Liver (tissue), 3 donors: ENCODE measurements at regions not wholly inside any gene's neighbourhood (a gene's known extent, or its start where the extent isn't known, plus 50 kb on each side); places are given as distances from the start of the nearest gene placed in this dataset.

ENCODE experiments used
- FOXA1 ChIP-seq: IDR thresholded peaks from 2 replicates; pipeline ENCODE4 v1.6.1; 2016; ENCODE audit warnings: antibody characterized with exemption
- GABPA ChIP-seq, 2 donors: IDR thresholded peaks in 1 of 2; conservative IDR thresholded peaks in 1 of 2; 2 replicates each; pipeline ENCODE4 v1.6.1; 2016; ENCODE audit warnings: antibody characterized with exemption in 2 of 2, mild to moderate bottlenecking in 1 of 2, moderate library complexity in 1 of 2
- RAD21 ChIP-seq, 2 donors: IDR thresholded peaks; 2 replicates each; pipeline ENCODE4 v1.6.1; 2016; ENCODE audit warnings: antibody characterized with exemption in 2 of 2, mild to moderate bottlenecking in 2 of 2
- REST ChIP-seq: IDR thresholded peaks from 2 replicates; pipeline ENCODE4 v1.6.1; 2016; ENCODE audit warnings: antibody characterized with exemption, mild to moderate bottlenecking
- YY1 ChIP-seq: IDR thresholded peaks from 2 replicates; pipeline ENCODE4 v1.6.1; 2016; ENCODE audit warnings: antibody characterized with exemption, mild to moderate bottlenecking
- TF ChIP-seq, protein P1 (sequence below): fragments of 150-350 bp; IDR thresholded peaks from 2 replicates; pipeline ENCODE4 v1.5.1; 2017; ENCODE audit warnings: improper control_type of control experiment, low read depth, low read length; ENCODE audit not compliant: missing input control
- TF ChIP-seq, protein P2 (sequence below): IDR thresholded peaks from 2 replicates; pipeline ENCODE4 v1.6.1; 2016; ENCODE audit warnings: antibody characterized with exemption
- TF ChIP-seq, protein P3 (sequence below): IDR thresholded peaks from 2 replicates; pipeline ENCODE4 v1.6.1; 2016; ENCODE audit warnings: antibody characterized with exemption
- TF ChIP-seq, protein P4 (sequence below): IDR thresholded peaks from 2 replicates; pipeline ENCODE4 v1.6.1; 2016; ENCODE audit warnings: antibody characterized with exemption
- donor health status: healthy.
- donor health status: healthy.

GRCh38 chr14:57066887-57067513 is 201.7 kb downstream of the EXOC5 start:
- TF ChIP-seq, protein P1, sequence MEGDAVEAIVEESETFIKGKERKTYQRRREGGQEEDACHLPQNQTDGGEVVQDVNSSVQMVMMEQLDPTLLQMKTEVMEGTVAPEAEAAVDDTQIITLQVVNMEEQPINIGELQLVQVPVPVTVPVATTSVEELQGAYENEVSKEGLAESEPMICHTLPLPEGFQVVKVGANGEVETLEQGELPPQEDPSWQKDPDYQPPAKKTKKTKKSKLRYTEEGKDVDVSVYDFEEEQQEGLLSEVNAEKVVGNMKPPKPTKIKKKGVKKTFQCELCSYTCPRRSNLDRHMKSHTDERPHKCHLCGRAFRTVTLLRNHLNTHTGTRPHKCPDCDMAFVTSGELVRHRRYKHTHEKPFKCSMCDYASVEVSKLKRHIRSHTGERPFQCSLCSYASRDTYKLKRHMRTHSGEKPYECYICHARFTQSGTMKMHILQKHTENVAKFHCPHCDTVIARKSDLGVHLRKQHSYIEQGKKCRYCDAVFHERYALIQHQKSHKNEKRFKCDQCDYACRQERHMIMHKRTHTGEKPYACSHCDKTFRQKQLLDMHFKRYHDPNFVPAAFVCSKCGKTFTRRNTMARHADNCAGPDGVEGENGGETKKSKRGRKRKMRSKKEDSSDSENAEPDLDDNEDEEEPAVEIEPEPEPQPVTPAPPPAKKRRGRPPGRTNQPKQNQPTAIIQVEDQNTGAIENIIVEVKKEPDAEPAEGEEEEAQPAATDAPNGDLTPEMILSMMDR, result peak; percentile 73
- no peak for TF ChIP-seq YY1
- TF ChIP-seq GABPA (IDR thresholded peaks at IDR 0.05 in 1 of 2, conservative IDR thresholded peaks at IDR 0.05 in 1 of 2), result no peak
- no peak for TF ChIP-seq REST
- TF ChIP-seq, protein P2, sequence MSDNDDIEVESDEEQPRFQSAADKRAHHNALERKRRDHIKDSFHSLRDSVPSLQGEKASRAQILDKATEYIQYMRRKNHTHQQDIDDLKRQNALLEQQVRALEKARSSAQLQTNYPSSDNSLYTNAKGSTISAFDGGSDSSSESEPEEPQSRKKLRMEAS, result no peak
- no peak for TF ChIP-seq FOXA1
- TF ChIP-seq RAD21 (IDR thresholded peaks at IDR 0.05), result peak; percentile 94 to 96
- TF ChIP-seq, protein P3, sequence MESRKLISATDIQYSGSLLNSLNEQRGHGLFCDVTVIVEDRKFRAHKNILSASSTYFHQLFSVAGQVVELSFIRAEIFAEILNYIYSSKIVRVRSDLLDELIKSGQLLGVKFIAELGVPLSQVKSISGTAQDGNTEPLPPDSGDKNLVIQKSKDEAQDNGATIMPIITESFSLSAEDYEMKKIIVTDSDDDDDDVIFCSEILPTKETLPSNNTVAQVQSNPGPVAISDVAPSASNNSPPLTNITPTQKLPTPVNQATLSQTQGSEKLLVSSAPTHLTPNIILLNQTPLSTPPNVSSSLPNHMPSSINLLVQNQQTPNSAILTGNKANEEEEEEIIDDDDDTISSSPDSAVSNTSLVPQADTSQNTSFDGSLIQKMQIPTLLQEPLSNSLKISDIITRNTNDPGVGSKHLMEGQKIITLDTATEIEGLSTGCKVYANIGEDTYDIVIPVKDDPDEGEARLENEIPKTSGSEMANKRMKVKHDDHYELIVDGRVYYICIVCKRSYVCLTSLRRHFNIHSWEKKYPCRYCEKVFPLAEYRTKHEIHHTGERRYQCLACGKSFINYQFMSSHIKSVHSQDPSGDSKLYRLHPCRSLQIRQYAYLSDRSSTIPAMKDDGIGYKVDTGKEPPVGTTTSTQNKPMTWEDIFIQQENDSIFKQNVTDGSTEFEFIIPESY, result no peak
- TF ChIP-seq, protein P4, sequence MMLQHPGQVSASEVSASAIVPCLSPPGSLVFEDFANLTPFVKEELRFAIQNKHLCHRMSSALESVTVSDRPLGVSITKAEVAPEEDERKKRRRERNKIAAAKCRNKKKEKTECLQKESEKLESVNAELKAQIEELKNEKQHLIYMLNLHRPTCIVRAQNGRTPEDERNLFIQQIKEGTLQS, result no peak
